NCI-H1436 treated with DMSO at 0.1 percent for 48 hours (cell line): ENCODE measurements at regions not wholly inside any gene's neighbourhood (a gene's known extent, or its start where the extent isn't known, plus 50 kb on each side); places are given as distances from the start of the nearest gene placed in this dataset.

ENCODE experiments used
- DNase-seq: peaks from one replicate; lab custom pipeline; 2025; lab: John Stamatoyannopoulos, UW

GRCh38 chr6:164455835-164456234 lies 853.6 kb downstream of the C6orf118 start:
- DNase-seq = no peak

- no peak for DNase-seq
Measured at GRCh38 chr6:164453835-164454234, 855.6 kb downstream of the C6orf118 start.

- no peak for DNase-seq
Measured at GRCh38 chr6:164442572-164442971, 866.8 kb downstream of the C6orf118 start.

- DNase-seq = no peak
Measured at GRCh38 chr6:164439331-164439730, 870.1 kb downstream of the C6orf118 start.

- no peak for DNase-seq
Measured at GRCh38 chr6:164436976-164437375, 872.4 kb downstream of the C6orf118 start.

GRCh38 chr6:164427728-164428402 lies 881.5 kb downstream of the C6orf118 start:
- no peak for DNase-seq

GRCh38 chr6:164424489-164424888 lies 884.9 kb downstream of the C6orf118 start:
- no peak for DNase-seq

- no peak for DNase-seq
Measured at GRCh38 chr6:164419099-164419498, 890.3 kb downstream of the C6orf118 start.

GRCh38 chr6:164418262-164418588 lies 891.2 kb downstream of the C6orf118 start:
- no peak for DNase-seq

GRCh38 chr6:164417537-164418261 lies 891.7 kb downstream of the C6orf118 start:
- no peak for DNase-seq

- no peak for DNase-seq
Measured at GRCh38 chr6:164415832-164416563, 893.4 kb downstream of the C6orf118 start.

- DNase-seq = no peak
Measured at GRCh38 chr6:164414695-164415094, 894.7 kb downstream of the C6orf118 start.

- DNase-seq = no peak
Measured at GRCh38 chr6:164412566-164412965, 896.8 kb downstream of the C6orf118 start.

GRCh38 chr6:164410017-164410416 lies 899.4 kb downstream of the C6orf118 start:
- DNase-seq = no peak

- DNase-seq = no peak
Measured at GRCh38 chr6:164409309-164410009, 899.9 kb downstream of the C6orf118 start.

- DNase-seq = no peak
Measured at GRCh38 chr6:164408868-164409267, 900.5 kb downstream of the C6orf118 start.

GRCh38 chr6:164404812-164405488 lies 904.5 kb downstream of the C6orf118 start:
- DNase-seq = no peak

GRCh38 chr6:164401871-164402270 lies 907.5 kb downstream of the C6orf118 start:
- DNase-seq = no peak

- DNase-seq = no peak
Measured at GRCh38 chr6:164398647-164399046, 910.8 kb downstream of the C6orf118 start.

- DNase-seq = no peak
Measured at GRCh38 chr6:164396071-164397047, 913.0 kb downstream of the C6orf118 start.

- no peak for DNase-seq
Measured at GRCh38 chr6:164379795-164380194, 929.6 kb downstream of the C6orf118 start.
